Adrenal gland (tissue), 5 donors: ENCODE measurements at regions not wholly inside any gene's neighbourhood (a gene's known extent, or its start where the extent isn't known, plus 50 kb on each side); places are given as distances from the start of the nearest gene placed in this dataset.

Source experiments
- CTCF ChIP-seq, 6 experiments: fragments of 450-650 bp in 4 of 6; fragments of 200-600 bp in 2 of 6; sonication (generic) in 1 of 6; IDR thresholded peaks; 1 replicate in 5 of 6; 2 replicates in 1 of 6; pipeline versions ENCODE4 v1.5.1 to v1.8.0; 2016 to 2021; ENCODE audit warnings: antibody characterized with exemption in 6 of 6, mild to moderate bottlenecking in 2 of 6, moderate library complexity in 1 of 6
- POLR2A ChIP-seq, 2 donors: fragments of 450-650 bp; IDR thresholded peaks; one replicate each; pipeline ENCODE4 v1.6.1; 2017; ENCODE audit warnings: antibody characterized with exemption in 2 of 2, mild to moderate bottlenecking in 2 of 2, moderate library complexity in 1 of 2
- donor health status: DM: no; HTN: no; CAD: no.

GRCh38 chr10:58943960-58944359 lies 232.5 kb upstream of the PHYHIPL start:
- TF ChIP-seq CTCF (IDR thresholded peaks at IDR 0.05) (no peak), POLR2A (IDR thresholded peaks at IDR 0.05) (no peak)
